Activated CD8-positive, alpha-beta memory T cell treated with anti-CD3 and anti-CD28 coated beads for 1 hour (primary cell): ENCODE measurements at regions not wholly inside any gene's neighbourhood (a gene's known extent, or its start where the extent isn't known, plus 50 kb on each side); places are given as distances from the start of the nearest gene placed in this dataset.
"Not testable (repeated sequence)": the region's sequence is repeated elsewhere in the genome, so short reads cannot be mapped to it uniquely, and the experiment has no call there.

Experiments used
- DNase-seq, 2 donors: peaks; one replicate each; pipeline ENCODE4 v3.0.0-alpha.2; 2020; ENCODE audit warnings: low read depth in 1 of 2; ENCODE audit errors: extremely low read depth in 1 of 2

DNA sequence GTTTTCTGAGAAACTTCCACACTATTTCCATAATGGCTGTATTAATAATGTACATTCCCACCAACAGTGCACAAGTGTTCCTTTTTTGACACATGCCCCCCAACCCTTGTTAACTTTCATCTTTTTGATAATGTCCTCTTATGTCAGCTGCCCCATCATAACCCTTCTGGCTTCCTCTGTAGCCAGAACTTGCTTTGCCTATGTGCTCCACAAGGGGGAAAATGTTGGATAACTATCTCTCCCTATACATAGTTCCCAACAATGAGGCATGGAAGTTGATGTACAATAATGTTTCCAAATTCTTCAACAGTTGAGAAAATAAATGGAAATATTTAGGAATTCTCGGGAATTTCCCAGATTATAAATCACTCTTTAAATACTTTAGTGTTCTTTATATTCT lies 142.9 kb downstream of the ASB9 start:
- no peak for DNase-seq

GRCh38 chrX:15116900-15117299 lies 153.0 kb downstream of the ASB9 start:
- DNase-seq, result no peak

DNA sequence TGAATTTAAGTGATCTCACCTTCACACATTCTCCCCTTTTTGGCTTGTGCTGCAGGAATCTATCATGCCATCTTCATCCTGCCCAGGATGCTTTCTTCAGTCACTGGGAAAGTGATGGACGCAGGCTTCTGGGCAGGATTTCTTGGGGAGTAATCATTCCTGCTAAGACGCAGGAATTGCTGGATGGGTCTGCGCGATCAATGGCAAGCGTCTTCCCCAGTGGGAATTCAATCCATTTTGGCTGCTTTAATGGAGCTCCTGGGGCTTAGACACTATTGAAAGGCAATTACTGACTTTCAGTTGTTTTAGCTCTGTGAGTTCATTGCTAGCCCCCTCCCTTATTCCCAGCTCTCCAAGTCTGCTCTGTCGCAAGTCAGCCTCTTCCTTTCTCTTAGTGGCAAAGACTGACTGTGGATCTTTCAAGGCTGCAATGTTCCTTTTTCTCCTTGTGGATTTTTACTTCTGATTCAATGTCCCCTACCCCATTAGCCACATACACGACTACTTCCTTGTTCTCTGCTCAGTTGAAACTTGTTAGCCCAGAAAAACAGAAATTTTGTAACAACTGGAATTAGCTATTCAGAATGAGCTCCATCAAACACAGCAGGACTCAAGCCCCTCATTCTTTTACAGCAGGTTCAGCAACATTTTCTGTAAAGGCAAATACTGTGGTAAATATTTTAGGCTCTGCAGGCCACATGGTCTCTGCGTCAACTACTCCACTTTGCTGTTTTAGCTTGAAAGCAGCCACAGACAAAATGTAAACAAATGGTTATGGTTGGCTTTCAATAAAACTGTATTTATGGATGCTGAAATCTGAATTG lies 154.9 kb downstream of the ASB9 start:
- DNase-seq, result no peak

- DNase-seq, result no peak
Observed at GRCh38 chrX:15107367-15107988, 162.4 kb downstream of the ASB9 start.

GRCh38 chrX:15098505-15098904 lies 171.4 kb downstream of the ASB9 start:
- no peak for DNase-seq

DNA sequence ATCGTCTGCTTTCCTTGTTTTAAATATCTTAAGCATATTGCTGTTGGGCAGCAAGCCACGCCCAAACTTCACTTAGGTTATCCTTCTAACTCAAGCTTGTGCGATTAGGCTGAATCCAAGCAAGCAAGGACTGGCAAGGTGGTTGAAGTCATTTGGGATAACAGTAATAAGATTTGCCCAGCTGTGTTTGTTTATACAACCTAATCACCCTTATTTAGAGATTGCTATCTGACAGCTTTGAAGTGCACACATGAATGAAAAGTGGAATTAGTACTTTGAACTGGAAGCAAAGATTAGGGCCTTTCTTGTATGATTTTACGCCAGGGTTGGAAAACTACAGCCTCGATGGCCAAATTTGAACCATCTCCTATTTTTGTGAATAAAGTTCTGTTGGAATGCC lies 182.1 kb downstream of the ASB9 start:
- no peak for DNase-seq

- DNase-seq, result no peak
Observed at GRCh38 chrX:15073313-15073712, 196.6 kb downstream of the ASB9 start.

- DNase-seq, result no peak
Observed at GRCh38 chrX:15072880-15073279, 197.0 kb downstream of the ASB9 start.

DNA sequence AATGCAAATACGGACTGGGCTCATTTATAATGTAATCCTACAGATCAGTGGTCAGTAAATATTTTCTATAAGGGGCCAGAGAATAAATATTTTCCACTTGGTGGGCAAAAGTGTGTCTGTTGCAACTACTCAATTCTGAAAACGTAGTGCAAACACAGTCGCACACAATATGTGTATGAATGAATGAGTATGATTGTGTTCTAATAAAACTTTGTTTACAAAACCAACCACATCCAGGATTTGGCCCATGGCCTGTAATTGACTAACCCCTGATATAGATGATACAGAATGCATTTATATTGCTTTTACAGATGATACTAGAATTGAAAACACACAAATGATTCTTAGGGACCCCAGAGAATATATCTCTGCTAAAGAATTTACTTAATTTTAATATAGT lies 197.6 kb downstream of the ASB9 start:
- no peak for DNase-seq

DNA sequence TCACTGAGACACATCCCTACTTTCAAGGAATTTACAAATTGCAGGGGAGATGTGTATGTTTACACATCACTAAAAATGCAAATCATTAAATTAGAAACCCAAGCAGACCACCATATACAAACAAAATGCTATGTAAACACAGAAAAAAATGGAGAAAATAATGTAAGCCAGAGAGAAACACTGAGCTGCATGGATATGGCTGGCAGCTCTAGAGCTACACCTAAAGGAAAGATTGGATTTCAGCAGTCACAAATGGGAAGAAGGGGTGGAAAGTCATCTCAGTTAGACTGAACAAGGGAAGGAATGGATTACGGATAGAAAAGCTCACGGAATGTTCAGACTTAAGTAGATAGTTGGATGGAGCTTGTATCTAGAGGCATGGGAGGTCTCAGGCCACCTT lies 186.3 kb downstream of the MOSPD2 start:
- no peak for DNase-seq

GRCh38 chrX:15056044-15056443 lies 182.8 kb downstream of the MOSPD2 start:
- no peak for DNase-seq

GRCh38 chrX:15055146-15055930 lies 182.1 kb downstream of the MOSPD2 start:
- DNase-seq, result no peak

GRCh38 chrX:15050395-15050794 lies 177.2 kb downstream of the MOSPD2 start:
- no peak for DNase-seq

GRCh38 chrX:15043538-15043937 lies 170.3 kb downstream of the MOSPD2 start:
- no peak for DNase-seq

DNA sequence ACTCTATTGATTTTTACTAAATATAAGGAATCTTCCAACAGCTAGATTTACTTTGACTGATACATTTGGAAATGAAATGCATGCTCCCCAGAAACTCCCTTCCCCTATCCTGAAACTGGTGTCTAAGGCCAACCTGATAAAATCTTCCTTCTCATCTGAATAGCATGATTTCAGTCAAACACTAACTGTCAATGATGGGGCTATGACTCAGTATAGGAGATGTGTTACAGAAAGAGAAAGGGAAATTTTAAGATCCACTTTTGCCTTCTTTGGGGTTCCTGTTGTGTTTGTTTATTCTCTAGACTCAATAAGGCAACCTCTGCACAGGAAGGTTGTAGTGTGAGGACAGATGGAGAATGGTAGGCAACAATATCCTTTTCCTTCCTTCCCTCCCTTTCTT lies 160.7 kb downstream of the MOSPD2 start:
- DNase-seq, result no peak

DNA sequence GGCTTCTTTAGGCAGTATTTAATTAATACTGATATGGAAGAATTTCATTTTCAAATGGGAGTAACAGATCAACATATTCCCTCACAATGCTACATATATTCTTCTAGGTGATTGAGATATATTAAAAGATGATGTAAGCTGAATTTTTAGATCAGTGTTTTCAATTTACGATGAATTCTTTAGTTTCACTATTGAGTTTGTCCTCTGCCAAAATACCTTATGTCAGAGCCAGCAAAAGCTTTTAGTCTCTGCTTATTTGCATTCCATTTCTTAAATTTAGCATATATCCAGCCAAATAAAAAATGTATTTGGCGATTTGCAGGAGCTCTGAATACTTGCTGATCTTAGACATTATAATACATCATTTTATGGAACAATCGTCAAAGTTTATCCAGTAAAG lies 144.3 kb downstream of the MOSPD2 start:
- no peak for DNase-seq

DNA sequence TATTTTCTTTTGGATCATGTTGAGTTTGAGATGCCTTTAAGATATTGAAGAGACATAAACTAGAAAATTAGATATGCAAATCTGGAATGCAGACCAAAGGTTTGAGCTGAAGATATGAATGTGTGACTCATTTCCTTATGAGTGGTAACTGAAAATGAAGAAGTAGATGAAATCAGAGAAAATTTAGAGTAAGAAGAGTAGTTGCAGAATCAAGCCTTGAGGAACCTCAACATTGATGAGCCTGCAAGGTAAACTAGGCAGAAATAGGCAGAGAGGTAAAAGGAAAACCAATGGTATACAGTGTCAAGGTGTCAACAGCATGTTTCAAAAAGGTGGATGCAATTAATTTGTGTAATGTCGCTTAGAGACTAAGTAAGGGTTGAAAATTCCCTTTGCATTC lies 142.8 kb downstream of the MOSPD2 start:
- no peak for DNase-seq

GRCh38 chrX:15014281-15014680 lies 141.1 kb downstream of the MOSPD2 start:
- no peak for DNase-seq

DNA sequence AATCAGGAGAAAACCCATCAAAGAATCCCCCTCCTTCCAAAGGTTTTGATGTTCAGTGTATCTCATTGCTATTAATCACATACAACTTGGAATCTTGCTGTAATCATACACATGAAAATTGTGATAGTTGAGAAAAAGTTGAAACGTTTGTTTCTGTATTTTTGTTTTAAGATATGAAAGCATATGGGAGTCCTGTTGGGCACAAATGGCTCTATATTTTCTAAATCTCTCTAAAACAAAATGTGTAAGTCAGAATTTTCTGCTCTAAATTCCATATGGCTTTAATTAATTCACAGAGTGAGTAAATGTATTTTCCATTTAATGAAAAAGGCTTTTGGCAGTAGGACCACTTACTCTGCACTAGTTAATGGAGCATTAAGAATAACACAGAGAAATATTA lies 140.2 kb downstream of the MOSPD2 start:
- DNase-seq, result no peak

DNA sequence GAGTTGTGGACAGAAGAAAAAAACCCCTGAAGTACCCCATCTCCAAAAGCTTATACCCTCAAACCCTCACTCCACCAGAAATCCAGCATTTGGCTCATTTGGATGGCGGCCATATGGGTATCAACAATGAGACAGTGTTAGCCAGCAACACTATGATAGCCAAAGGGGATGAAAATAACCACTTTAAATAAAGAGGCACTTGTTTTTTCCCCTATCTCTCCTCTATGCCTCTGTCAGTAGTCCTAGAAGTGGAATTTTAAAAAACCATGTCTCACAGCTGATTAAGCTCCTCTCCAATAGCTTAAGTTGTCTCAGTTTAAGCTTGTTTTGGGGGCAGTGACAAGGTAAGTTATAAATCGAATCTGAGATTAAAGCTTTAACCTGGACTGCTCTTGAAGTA lies 124.0 kb downstream of the MOSPD2 start:
- no peak for DNase-seq

- not testable (repeated sequence) for DNase-seq
Observed at GRCh38 chrX:14984425-14984824, 111.2 kb downstream of the MOSPD2 start.
